RPMI8226 (cell line): ENCODE measurements at regions not wholly inside any gene's neighbourhood (a gene's known extent, or its start where the extent isn't known, plus 50 kb on each side); places are given as distances from the start of the nearest gene placed in this dataset.

Experiments used
- DNase-seq: peaks from one replicate; pipeline ENCODE4 v3.0.0-alpha.2; 2015

- DNase-seq = no peak
These were observed 161.3 kb upstream of the PHACTR1 start for GRCh38 chr6:12555267-12555666.

GRCh38 chr6:12555781-12556180, 160.8 kb upstream of the PHACTR1 start:
- DNase-seq = no peak

GRCh38 chr6:12557765-12558164, 158.8 kb upstream of the PHACTR1 start:
- no peak for DNase-seq

GRCh38 chr6:12560315-12560714, 156.3 kb upstream of the PHACTR1 start:
- no peak for DNase-seq

- no peak for DNase-seq
These were observed 149.9 kb upstream of the PHACTR1 start for GRCh38 chr6:12566618-12567123.

GRCh38 chr6:12567682-12568081, 148.9 kb upstream of the PHACTR1 start:
- DNase-seq = no peak

GRCh38 chr6:12569646-12570045, 146.9 kb upstream of the PHACTR1 start:
- DNase-seq = no peak

- DNase-seq = no peak
These were observed 146.0 kb upstream of the PHACTR1 start for GRCh38 chr6:12570461-12571030.

GRCh38 chr6:12572896-12573827, 143.4 kb upstream of the PHACTR1 start:
- no peak for DNase-seq

- no peak for DNase-seq
These were observed 140.6 kb upstream of the PHACTR1 start for GRCh38 chr6:12575961-12576360.

GRCh38 chr6:12576389-12576788, 140.2 kb upstream of the PHACTR1 start:
- DNase-seq = no peak

GRCh38 chr6:12577124-12577850, 139.3 kb upstream of the PHACTR1 start:
- no peak for DNase-seq

GRCh38 chr6:12578097-12578496, 138.5 kb upstream of the PHACTR1 start:
- DNase-seq = no peak

- no peak for DNase-seq
These were observed 137.8 kb upstream of the PHACTR1 start for GRCh38 chr6:12578751-12579150.

GRCh38 chr6:12580290-12580689, 136.3 kb upstream of the PHACTR1 start:
- no peak for DNase-seq

GRCh38 chr6:12582421-12583110, 134.0 kb upstream of the PHACTR1 start:
- DNase-seq = no peak

- DNase-seq = no peak
These were observed 131.7 kb upstream of the PHACTR1 start for GRCh38 chr6:12584631-12585405.

GRCh38 chr6:12585497-12585958, 131.0 kb upstream of the PHACTR1 start:
- DNase-seq = no peak

GRCh38 chr6:12586721-12587480, 129.7 kb upstream of the PHACTR1 start:
- no peak for DNase-seq

GRCh38 chr6:12590901-12591300, 125.7 kb upstream of the PHACTR1 start:
- no peak for DNase-seq

GRCh38 chr6:12592634-12593033, 123.9 kb upstream of the PHACTR1 start:
- DNase-seq = no peak
